Fibroblast of the aortic adventitia (primary cell): ENCODE measurements at regions not wholly inside any gene's neighbourhood (a gene's known extent, or its start where the extent isn't known, plus 50 kb on each side); places are given as distances from the start of the nearest gene placed in this dataset.
"Not testable (repeated sequence)": the region's sequence is repeated elsewhere in the genome, so short reads cannot be mapped to it uniquely, and the experiment has no call there.

Experiments used
- DNase-seq: peaks from one replicate; pipeline ENCODE4 v3.0.0-alpha.2; 2010; ENCODE audit warnings: low read depth
- H3K4me3 ChIP-seq: 2 replicates; pipeline ENCODE4 v1.5.1; 2011; ENCODE audit warnings: low read depth, mild to moderate bottlenecking, control low read depth, low read length, moderate library complexity
- CTCF ChIP-seq: IDR thresholded peaks from 2 replicates; pipeline ENCODE4 v1.5.1; 2011; ENCODE audit warnings: mild to moderate bottlenecking, low read length, control low read depth, inconsistent platforms; ENCODE audit not compliant: insufficient read depth

DNA sequence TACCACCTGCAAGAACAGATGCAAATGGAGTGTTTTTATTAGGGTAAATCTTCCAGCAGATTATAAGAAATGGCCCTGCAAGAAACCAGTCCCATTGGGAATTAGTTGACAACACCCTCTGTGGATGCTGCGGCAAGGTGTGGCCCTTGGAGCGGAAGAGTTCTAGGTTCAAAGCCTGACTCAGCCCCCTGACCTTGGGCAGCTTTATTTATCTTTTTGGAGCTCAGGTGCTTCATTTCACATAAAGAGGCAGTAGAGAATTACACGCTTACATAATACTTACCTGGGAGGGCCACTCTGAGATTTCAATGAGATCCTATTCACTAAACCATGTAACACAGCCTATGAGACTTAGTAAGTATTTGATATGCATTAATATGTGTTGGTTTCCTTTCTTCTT is 318.2 kb upstream of the SOX9 start:
- no peak for TF ChIP-seq CTCF
- DNase-seq: no peak
- no peak overlapping the region for H3K4me3 ChIP-seq

- TF ChIP-seq CTCF: no peak
- DNase-seq: no peak
- no peak overlapping the region for H3K4me3 ChIP-seq
These were observed 317.1 kb upstream of the SOX9 start for GRCh38 chr17:71803656-71804284.

- no peak for TF ChIP-seq CTCF
- no peak overlapping the region for H3K4me3 ChIP-seq
- DNase-seq: no peak
These were observed 311.3 kb upstream of the SOX9 start for GRCh38 chr17:71809537-71809936.

DNA sequence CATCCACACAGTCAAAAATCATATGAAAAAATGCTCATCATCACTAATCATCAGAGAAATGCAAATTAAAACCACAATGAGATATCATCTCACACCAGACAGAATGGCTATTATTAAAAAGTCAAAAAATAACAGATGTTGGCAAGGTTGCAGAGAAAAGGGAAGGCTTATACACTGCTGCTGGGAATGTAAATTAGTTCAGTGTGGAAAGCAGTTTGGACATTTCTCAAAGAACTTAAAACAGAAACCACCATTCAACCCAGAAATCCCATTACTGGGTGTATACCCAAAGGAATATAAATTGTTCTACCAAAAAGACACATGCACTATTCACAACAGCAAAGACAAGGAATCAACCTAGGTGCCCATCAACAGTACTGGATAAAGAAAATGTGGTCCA is 307.0 kb upstream of the SOX9 start:
- DNase-seq, H3K4me3 ChIP-seq: not testable (repeated sequence)

DNA sequence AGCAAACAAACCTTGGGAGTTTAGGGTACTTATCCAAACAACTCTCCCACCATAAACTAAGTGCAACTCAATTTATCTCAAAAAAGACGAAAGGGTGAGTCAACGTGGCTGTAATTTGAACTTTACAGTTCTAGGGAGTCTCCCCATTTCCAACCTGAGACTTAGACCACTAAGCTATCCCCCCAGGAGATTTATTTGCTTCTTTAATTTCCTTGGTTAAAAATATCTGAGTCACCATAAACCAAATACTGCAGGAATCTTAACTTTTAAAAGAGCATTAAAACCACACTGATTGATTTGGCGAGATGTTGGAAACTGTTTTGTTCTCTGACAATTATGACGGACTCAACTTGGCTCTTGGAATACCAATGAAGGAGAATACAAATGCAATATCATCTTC is 299.3 kb upstream of the SOX9 start:
- DNase-seq: no peak
- H3K4me3 ChIP-seq: no peak overlapping the region
- TF ChIP-seq CTCF: no peak

DNA sequence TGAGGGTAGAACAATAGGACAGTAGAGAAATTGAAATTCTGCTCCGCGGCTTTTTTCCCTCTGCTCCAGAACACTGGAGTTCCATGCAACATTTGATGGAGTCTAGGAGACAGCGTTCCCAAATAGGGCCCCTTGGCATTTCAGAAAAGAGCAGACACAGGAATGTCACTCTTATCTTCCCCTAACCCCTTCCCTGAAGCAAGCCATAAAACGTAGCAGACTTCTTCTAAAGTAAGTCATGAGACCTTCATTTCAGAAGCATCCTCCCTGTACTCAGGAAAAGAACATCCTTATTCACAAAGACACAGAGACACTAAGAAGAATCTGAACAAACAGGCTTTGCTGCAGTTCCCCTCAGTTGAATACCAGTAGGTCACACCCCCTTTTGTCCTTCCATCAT is 296.1 kb upstream of the SOX9 start:
- DNase-seq: no peak
- H3K4me3 ChIP-seq: no peak overlapping the region
- no peak for TF ChIP-seq CTCF

DNA sequence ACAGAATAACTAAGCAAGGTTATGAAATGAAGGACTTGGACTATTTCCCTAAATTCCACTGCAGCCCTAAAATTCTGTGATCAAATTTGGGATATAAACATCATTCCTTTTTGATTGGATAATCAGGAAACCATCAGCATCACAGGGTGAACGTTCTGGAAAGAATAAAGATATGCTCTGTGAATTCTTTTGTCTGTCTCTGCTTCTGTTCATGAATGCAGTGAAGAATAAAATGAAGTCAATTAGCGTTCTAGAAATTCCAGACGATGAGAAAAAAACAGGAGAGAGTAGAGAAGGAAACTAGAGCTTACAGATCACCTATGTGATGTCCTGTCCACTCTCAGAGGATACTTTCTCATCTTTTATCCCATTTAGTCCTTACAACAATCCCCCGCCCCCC is 295.1 kb upstream of the SOX9 start:
- TF ChIP-seq CTCF: no peak
- no peak overlapping the region for H3K4me3 ChIP-seq
- DNase-seq: no peak

GRCh38 chr17:71828182-71828596 is 292.6 kb upstream of the SOX9 start:
- no peak overlapping the region for H3K4me3 ChIP-seq
- TF ChIP-seq CTCF: no peak
- no peak for DNase-seq
